NCI-H2227 treated with DMSO at 0.1 percent for 48 hours (cell line): ENCODE measurements at regions not wholly inside any gene's neighbourhood (a gene's known extent, or its start where the extent isn't known, plus 50 kb on each side); places are given as distances from the start of the nearest gene placed in this dataset.

Experiments used
- DNase-seq: peaks from one replicate; lab custom pipeline; 2025; lab: John Stamatoyannopoulos, UW

DNA sequence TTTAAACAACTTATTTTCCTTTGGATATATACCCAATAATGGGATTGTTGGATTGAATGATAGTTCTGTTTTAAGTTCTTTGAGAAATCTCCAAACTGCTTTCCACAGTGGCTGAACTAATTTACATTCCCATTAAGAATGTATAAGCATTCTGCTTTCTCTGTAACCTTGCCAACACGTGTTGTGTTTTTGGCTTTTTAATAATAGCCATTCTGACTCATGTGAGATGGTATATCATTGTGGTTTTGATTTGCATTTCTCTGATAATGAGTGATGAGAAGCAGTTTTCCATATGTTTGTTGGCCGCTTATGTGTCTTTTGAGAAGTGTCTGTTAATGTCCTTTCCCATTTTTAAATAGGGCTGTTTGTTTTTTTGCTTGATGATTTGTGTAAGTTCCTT is 155.6 kb upstream of the PITX2 start:
- DNase-seq, result no peak

DNA sequence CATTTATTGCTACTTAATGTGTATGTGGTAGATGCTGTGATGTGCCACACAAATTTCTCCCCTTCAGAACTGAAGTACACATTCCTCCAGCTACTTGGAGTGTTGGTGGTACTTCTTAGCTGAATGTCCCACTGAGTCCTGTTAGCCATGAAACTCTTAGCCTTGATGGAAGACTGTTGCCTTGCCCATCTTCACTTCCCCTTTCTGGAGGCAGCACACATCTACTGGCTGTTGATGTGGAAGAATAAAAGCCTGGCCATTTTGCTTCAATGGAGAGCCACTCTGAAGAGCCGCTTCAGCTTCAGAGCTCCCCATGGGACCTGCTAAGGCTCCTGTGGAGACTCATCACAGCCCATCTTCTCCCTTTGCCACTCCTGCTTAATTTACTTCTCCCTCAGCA is 157.7 kb upstream of the PITX2 start:
- DNase-seq, result no peak

DNA sequence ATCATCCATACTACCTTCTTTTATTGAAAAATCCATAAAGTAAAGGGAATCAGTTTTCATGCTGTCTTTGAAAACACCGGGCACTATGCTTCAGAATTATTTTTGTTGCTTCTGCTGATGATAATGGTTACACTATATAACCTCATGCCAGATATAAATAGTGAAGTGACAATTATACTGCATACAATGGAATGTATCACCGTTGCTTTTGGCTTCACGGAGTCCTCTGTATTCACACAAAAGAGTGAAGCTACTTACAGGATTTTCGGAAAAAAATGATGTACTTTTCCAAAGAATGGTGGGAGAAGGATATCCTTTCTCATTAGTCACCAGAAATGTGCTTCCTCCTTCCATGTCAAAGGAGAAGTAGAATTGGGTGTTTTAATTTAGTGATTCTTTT is 159.1 kb upstream of the PITX2 start:
- DNase-seq, result no peak

DNA sequence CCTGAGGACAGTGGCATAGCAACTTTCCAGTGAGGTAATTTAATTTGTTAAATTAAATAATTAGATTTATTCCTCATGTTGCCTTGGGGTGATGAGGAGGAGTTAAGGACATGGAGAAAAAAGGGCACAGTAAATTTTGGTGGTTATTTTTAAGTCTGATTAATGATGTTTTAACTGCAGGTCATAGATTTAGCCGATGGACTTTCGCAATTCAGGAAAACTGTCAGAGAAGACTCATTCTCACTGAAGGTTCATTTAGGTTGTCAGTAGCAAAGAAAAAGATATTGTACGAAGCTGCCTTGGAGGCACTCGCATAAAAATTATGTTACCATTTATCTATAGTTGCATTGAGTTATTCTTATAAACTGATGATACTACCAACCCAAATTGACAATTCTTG is 164.2 kb upstream of the PITX2 start:
- no peak for DNase-seq

DNA sequence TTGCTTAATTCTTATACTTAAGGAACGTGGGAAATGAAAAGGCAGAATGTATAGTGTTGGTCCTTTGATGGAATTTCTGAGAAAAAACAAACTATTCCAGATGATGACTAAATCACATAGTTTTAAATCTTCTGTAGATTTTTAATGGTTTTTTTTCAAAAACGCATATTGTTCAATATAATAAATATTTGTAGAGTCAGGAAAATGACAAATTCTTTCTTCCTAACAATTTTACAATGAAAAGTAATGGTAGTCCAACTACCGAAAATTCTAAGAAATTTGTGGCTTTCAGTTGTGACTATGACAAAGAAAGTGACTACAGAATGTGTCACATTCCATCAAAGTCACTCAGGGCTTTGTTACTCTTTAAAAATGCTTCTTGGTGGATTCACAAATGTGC is 164.8 kb upstream of the PITX2 start:
- DNase-seq, result no peak

DNA sequence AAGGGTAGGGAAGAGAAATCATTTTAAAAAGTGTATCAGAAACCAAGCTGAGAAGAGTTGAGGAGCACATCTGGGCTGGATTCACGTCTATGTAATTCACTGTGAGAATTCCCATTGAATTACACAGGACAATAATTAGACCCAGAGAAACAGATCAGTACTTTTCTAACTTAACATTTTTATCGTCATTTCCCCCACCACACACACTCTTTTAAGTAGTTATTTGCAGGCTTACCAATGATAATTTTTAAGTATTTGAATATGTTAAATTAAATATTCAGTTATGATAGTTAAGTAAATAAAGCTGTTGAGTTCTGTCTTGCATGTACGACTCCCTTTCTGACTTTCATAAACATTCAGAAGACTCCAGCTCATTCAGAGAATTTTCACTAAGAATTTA is 165.4 kb upstream of the PITX2 start:
- DNase-seq, result no peak

DNA sequence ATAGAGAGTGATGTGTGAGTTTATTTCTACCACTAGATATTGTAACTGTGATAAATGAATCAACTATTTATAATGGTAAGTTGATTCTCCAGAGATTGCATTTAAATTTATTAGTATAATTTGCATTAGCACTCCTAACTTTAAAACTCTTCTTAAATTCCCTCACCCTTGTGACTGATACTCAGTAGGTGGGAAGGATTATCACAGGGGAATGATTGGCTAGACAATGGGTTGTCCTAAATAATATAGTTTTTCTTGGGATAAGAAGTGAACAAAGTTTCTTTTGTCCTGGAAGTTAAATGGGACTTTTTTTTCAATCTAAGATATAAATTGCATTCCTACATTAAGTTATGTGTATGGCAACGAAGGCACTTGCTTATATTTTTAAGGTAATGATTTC is 169.2 kb upstream of the PITX2 start:
- no peak for DNase-seq

DNA sequence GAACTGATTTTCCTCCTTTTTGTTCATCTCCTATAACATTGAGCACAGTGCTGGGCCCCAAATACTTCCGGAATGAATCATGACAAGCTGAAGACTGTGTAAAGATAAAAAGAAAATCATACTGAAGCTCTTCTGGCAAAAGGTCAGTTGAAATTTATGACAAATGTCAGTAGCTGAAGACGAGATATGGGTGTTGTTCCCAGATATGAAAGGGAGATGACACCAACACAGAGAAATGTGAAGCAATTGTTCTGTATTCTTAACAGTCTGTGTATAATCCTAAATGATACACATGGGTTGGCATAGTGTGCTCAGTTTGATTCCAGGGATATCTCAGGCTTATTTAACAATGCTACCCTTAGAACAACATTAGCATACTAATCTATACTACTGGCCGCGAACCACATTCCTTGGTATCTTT is 170.5 kb upstream of the PITX2 start:
- DNase-seq, result no peak

DNA sequence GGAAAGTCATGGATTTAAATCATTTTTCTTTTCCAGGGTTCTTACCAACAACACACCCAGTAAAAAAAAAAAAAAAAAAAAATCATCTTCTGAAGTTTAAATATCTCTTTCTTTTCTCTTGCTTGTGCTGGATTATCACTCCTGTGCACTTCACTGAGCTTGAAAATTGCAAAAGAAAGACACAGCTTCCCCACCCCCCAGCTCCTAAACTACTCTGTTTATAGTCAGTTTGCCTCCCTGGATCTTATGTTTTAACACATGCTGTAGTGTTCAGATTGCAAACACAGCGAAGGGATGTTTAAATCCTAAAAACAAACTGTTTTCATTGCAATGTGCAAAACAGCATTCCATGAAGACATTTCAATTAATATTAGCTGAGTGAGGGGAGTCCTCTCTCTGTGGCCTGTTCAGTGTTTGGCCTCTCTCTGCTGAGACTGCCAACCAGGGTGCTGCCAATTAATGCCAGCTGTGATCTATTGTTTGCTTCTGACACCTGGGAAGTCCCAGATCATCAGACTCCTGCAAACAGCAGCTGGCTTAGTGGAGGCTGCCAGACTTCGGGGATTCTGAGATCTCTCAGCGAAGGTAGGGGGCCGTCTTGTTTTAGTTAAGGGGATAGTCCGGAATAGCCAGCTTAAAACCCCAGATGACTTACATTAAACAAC is 171.1 kb upstream of the PITX2 start:
- no peak for DNase-seq

DNA sequence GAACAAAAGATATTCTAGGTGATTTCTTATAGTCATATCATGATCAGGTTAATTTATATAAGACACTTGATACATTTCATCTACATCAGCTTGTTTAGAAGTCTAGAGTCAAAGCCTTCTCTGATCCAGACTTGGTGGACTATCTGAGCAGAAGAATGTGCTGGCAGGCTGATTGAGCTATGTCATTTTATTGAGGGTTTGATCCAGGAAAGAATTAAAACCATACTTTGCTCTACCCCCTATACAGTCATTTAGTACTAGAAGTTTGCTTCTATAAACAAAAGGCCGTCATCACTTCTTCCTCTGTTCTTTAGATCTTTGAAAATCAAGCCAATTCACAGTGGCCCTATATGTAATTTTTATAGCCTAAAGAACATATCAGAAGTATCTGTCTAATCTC is 173.1 kb upstream of the PITX2 start:
- DNase-seq, result no peak

DNA sequence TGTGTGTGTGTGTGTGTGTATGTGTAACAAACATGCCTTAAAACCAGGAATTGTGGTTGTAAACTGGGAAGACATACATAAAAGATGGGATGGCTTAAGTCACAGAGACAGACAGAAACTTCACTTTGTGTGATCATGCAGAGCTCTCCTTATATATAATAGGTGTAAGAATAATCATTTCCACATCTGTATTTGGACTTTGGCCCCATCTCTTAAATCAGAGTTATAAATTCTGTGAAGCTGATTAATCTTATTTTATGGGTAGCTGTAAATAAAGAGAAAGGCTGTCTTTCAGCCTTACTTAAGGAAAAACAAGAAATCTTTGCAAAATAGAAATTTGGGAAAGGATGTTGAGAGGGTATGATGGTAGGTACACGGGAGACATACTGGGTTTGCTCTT is 174.6 kb upstream of the PITX2 start:
- DNase-seq, result no peak

DNA sequence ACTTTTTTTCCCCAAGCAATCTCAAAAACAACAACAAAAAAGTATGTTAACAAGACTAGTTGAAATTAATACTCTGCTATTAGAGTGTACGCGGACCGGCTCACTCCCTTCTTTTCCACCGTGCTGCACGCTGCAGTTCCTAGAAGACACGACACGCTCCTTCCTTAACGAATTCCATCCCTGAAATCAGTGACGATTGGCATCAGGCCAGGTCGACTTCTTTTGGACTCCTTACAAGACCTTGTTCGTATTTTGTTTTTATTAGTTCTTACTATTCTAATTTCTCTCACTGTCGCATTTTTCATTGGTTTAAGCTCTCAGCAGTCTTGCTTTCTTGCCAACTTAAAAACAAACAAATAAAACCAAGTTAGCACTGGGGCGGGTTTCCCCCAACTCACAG is 175.8 kb upstream of the PITX2 start:
- no peak for DNase-seq

DNA sequence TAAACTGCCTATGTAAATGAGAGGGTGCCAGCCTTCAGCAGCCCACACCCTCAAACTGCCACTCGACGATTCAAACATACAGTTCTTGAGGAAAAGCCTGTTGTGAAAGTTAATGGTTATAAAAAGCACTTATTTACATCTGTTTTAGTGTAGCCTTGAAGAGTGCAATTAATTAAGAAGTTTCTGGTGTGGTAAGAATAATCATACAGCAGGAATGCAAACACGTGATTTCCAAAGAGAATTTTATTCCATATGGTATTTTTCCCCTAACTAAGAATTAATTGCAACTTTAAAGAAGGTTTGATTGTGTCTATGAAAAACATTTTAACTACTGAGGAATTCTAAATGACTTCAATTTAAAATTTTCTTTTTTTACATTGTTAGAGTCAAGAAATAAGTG is 176.3 kb upstream of the PITX2 start:
- DNase-seq, result no peak

DNA sequence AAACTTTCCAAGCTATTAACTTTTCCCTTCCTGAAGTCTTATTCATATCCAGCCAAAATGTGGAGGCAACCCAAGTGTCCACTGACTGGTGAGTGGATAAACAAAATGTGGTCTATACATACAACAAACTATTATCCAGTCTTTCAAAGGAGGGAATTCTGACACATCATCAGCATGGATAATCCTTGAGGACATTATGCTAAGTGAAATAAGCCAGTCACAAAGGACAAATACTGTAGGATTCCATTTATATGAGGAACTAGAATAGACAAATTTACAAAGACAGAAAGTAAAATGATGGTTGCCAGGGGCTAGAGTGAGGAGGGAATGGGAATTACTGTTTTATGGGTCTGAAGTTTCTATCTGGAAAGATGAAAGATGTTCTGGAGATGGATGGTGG is 178.7 kb upstream of the PITX2 start:
- DNase-seq, result no peak

DNA sequence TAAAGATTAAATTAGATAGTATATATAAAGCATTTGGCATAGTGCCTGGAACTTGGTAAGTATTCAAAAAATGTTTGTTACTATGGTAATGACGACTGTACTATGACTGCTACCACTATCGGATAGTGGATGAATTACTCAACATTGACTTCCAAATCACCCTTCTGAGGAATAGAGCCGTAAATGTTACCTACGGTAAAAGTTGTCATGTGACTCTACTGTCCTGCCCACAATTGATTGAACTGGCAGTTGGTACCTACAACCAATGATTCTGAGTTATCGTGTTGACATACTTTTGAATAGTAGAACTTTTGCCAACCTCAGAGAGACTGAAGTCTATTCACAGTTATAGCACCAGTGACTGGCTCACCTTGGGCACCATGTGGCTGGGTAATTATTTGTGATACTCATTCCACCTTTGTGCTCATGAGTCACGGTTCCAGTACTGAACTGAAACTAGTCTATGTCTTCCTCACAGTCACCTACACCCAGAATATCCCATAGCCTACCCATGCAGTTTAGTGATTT is 185.5 kb upstream of the PITX2 start:
- DNase-seq, result no peak

DNA sequence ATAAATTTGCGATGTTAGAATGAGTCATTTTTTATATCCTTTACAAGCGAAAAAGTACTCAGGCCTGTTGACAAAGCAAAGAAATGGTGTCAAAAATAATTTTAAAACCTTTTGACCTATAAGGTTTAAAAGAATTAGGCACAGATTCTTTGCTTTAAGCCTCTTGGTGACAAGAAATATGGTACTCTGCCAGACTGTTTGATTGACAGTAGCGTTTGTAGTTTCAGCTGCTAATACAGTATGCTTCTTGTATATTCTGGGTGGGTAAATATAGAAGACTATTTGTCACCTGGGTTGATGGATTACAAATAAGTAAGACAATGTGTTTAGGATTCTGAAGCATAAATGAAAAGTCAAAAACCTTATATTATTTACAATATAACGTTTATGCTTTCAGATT is 193.1 kb upstream of the PITX2 start:
- no peak for DNase-seq

DNA sequence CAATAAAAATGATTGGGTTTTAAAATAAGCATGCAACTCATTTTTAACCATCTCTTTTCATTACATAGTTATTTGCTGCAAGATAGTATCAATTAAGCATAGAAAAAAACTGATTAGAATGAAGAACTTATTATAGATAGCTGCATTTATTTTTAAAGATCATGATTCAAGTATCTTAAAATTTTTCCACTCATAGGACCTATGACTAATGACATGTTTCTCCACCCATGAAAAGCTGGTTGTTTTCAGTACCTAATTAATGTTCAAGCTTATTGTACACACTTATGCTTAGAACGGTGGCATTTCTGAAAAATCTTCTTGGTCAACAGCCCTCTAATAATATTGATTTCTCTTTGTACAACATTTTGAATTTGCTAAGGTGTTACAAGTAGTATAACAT is 193.5 kb upstream of the PITX2 start:
- DNase-seq, result no peak

DNA sequence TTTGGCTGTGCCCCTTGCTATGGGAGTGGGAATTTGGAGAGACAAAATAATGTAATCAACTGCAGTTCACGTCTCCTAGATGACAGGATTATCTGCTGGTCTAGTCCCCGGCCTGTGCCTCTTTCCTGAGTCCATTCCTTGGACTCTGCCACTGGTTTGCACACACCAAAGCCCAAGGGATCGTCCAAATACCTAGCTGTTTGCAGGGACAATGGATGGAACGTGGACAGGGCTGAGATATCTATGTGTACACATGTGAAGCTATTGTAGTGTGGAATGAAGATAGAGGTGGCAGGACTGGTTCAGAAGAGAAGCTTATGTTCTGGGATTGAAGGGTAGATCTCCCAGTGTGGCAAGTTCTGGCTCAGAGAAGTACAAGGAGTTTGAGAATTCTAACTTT is 198.3 kb upstream of the PITX2 start:
- no peak for DNase-seq

DNA sequence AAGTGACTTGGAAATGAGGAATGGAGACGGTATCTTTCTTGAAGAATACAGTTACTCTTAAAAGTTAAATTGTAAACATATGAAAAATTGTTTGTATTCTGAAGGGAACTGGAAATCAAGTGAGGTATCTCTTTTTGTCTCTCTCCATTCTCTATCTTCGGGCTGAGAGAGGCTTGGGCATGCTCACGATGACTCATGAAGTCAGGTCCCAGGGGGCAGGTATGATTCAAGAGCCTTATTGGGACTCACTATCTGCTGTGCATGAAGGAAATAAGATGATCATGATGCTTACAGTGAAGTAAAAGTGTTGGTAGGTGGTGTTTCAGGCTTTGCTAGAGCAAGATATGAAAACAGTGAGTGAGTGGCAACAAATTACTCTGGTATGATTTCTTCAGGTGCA is 200.4 kb upstream of the PITX2 start:
- DNase-seq, result no peak

DNA sequence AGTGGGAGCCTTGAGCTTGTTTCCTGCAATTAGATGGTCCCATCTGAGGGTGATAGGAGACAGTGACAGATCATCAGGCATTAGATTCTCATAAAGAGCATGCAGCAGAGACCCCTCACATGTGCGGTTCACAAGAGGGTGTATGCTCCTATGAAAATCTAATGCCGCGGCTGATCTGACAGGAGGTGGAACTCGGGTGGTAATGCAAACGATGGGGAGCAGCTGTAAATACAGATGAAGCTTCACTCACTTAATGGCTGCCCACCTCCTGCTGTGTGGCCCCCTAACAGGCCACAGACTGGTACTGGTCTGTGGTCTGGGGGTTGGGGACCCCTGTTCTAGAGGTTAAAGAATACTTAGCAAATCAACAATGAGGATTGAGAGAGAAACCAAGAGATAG is 201.5 kb upstream of the PITX2 start:
- no peak for DNase-seq

DNA sequence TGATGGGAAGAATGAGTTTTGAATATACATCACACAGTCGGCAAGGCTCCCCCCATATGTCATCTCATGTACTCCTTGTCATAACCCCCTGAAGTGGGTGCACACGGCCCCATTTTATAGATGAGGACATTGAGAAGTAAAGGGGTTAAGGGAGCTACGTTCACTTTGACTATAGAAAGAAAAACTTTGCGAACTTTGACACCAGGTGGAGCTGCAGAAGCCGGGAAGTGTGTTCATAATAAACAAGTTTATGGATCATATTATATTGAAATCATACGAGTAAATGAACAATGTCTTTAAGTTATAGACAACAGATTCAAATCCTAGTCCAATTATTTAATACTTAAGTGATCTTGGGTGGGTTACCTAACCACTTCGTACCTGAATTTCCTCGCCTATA is 203.8 kb upstream of the PITX2 start:
- no peak for DNase-seq

DNA sequence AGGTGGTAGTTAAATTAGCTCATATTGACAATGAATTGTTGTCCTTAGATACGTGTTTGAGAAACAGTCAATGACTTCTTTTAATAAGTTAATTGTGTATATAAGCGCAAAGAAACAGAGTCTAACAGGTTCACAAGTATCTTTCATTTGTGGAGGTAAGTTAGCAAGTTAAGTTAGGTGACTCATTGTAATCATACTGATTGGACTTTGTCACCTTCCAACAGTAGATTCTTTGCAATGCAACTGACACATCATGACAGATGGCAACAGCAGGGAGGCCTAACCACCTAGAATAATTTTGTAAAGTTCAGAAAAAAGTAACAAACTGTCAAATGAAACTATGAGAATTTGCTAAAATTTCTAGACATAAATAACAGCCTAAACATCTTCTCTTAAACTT is 207.6 kb upstream of the PITX2 start:
- DNase-seq, result no peak

DNA sequence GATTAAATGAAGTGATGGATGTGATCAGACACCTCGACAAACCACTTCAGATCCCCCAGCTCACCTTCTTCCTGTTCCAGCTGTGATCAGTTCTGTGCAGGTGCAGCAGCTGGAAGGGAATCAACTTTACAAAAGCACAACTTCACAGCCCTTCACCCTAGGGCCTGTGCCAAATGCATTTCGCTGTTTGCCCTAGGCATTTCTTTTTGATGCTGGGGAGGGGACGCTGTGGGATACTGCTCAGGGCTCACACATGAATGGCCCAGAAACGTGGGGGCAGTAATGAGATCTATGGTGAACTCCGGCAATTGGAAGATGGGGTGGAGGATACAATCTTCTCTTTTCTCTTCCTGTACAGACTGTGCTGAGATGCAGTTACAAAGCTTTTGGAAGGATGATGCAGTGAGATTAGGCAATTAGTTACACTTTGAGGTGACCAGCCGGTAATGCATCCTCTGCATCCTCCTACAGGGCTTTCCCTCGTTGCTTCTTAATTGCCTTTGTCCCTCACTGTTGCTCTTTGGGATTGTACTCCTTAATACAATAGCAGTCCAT is 215.1 kb upstream of the PITX2 start:
- DNase-seq, result no peak

DNA sequence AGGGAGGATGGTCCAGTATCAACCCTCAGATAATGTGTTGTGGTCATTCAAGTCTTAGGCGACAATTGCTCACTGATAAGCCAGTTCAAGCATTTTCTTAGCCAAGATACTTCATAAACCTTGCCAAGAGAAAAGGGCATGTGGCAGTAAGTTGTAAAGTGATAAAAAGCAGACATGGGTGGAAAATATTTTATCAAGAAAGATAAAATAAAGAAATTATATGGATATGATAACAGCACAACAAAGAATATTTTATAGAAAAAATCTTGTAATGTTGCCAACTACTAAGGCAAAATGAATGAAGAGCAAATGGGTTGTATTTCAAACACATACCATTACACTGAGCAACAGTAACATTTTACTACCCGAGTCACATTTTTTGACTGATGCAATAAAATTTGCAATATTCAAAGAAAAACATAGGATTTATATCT is 217.4 kb upstream of the PITX2 start:
- no peak for DNase-seq
